ENCODE measurements at regions not wholly inside any gene's neighbourhood (a gene's known extent, or its start where the extent isn't known, plus 50 kb on each side); places are given as distances from the start of the nearest gene placed in this dataset.

DNA sequence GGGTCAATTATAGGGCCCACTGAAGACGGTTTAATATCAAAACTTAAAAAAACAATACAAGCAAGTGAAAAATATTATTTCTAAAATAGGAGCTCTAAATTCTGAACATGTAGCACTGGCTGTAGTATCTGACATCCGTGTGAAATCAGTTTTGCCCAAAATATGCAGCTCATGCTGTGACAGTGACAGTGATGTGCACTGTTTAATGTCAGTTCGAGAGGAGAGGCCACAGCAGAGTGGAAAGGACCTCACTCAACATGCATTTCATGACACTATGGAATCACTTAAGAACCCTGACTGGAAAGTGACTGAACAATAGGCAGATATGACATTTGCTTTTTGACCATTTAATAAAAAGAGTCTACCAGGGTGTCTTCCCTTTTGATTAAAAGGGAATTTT is 397.0 kb downstream of the FRK start:
- TF ChIP-seq, protein P1, sequence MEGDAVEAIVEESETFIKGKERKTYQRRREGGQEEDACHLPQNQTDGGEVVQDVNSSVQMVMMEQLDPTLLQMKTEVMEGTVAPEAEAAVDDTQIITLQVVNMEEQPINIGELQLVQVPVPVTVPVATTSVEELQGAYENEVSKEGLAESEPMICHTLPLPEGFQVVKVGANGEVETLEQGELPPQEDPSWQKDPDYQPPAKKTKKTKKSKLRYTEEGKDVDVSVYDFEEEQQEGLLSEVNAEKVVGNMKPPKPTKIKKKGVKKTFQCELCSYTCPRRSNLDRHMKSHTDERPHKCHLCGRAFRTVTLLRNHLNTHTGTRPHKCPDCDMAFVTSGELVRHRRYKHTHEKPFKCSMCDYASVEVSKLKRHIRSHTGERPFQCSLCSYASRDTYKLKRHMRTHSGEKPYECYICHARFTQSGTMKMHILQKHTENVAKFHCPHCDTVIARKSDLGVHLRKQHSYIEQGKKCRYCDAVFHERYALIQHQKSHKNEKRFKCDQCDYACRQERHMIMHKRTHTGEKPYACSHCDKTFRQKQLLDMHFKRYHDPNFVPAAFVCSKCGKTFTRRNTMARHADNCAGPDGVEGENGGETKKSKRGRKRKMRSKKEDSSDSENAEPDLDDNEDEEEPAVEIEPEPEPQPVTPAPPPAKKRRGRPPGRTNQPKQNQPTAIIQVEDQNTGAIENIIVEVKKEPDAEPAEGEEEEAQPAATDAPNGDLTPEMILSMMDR (IDR thresholded peaks at IDR 0.05; ENCODE audit: low read depth, low read length), result no peak
- TF ChIP-seq POLR2A (IDR thresholded peaks at IDR 0.05; ENCODE audit: extremely low read depth, insufficient read length) (no peak), MYC (IDR thresholded peaks at IDR 0.05; ENCODE audit: low read depth, low read length) (no peak)

All from NB4 (cell line).